T-helper 9 cell (primary cell): ENCODE measurements at regions not wholly inside any gene's neighbourhood (a gene's known extent, or its start where the extent isn't known, plus 50 kb on each side); places are given as distances from the start of the nearest gene placed in this dataset.
"Not testable (repeated sequence)": the region's sequence is repeated elsewhere in the genome, so short reads cannot be mapped to it uniquely, and the experiment has no call there.

ENCODE experiments used
- DNase-seq: peaks from one replicate; pipeline ENCODE4 v3.0.0-alpha.2; 2020

DNA sequence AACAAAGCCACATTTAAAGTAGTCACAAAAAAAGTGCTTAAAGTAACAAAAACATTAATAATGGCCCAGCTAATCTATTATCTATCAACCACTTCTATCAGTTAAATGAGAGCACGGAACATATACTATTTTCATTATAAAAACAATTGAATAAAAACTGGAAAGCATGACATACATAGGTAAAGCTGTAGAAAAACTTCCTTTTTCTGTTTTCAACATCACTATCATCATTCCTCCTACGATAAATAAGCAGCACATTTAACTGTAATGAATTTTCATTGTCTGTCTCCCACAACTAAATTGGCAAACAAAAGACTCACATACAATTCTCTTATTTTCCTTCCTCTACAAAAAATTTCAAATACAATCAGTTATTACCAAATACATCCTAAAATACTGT lies 96.4 kb upstream of the DPH5 start:
- DNase-seq: no peak

DNA sequence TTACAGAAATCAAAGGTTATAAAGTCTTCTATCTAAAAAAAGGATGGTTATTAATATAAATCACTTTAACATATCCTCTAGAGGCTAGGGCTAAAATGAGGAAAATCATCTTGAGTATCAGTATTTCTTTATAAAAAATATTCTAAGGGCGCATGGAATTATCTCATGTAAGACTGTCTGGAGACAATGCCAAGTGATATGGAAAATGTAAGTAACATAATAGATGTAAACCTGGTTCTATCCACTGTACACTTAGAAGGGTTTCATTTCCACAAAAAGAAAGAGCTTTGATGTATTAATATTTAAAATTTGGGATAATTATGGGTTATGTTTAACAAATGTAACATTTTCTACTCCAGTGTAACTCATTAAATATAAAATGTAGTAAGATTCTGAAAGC lies 95.9 kb upstream of the DPH5 start:
- DNase-seq: no peak

DNA sequence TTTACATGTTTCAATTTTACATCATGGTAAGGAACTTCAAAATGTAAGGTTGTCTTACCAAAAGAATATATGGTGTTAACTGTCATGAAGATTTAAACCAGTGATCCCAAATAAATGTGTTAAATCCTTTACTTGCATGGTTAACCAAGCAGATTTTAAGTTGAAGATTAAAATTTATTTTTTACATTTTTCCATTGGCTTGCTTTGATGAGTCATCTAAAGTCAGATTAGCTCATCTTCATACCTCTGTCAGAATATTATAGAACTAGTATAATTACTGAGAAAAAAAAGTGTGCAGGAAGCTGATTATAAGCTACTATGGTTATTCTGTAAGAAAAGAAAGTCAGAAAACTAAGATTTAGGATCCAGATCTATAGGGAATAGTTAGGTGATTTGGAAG lies 95.3 kb upstream of the DPH5 start:
- no peak for DNase-seq

DNA sequence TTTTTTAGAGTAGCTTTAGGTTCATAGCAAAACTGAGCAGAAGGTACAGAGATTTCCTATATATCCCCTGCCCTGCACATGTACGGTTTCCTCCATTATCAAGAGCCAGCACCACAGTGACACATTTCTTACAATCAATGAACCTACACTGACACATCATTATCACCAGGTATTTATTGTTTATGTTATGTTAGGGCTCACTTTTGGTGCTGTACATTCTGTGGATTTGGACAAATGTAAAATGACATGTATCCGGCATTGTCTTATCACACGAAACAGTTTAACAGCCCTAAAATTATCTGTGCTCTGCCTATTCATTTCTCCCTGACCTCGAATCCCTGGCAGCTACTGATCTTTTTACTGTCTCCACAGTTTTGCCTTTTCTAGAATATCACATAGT lies 93.7 kb upstream of the DPH5 start:
- DNase-seq: no peak

DNA sequence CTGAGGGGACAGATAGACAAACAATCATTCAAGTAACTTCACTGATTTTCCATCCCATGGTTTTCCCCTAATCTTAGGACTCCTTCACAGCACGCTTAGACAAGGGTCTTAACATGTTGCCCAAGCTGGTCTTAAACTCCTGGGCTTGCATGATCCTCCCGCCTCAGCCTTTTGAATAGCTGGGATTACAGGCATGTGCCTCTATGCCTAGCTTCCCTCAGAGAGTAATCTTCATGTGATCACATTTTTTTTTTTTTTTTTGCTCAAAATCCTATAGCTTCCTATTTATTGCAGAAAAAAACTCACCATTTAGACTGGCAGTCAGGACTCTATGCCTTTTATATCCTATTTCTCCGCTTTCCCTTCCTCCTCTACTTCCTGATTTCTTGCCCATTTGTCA lies 90.4 kb upstream of the DPH5 start:
- DNase-seq: no peak

DNA sequence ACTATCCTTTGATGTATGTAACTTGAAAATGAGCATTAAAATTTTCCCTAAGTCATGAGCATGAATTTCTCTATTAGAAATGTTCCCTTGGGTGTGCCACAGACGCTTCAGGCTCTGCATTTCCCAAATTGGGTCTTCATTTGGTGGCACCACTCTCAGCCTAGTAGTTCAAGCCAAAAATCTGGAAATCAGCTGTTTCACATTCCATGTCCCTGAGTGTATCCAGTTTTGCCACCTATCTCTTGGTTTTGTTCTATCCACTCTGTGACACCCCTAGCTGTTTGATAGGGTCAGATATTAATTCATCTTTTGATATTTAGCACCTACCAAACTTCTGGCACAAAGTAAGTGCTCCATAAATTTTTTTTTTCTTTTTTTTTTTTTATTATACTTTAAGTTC lies 89.5 kb upstream of the DPH5 start:
- DNase-seq: no peak

DNA sequence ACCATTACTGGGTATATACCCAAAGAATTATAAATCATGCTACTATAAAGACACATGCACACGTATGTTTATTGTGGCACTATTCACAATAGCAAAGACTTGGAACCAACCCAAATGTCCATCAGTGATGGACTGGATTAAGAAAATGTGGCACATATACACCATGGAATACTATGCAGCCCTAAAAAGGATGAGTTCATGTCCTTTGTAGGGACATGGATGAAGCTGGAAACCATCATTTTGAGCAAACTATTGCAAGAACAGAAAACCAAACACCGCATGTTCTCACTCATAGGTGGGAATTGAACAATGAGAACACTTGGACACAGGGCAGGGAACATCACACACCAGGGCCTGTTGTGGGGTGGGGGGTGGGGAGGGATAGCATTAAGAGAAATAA lies 88.5 kb upstream of the DPH5 start:
- DNase-seq: not testable (repeated sequence)

DNA sequence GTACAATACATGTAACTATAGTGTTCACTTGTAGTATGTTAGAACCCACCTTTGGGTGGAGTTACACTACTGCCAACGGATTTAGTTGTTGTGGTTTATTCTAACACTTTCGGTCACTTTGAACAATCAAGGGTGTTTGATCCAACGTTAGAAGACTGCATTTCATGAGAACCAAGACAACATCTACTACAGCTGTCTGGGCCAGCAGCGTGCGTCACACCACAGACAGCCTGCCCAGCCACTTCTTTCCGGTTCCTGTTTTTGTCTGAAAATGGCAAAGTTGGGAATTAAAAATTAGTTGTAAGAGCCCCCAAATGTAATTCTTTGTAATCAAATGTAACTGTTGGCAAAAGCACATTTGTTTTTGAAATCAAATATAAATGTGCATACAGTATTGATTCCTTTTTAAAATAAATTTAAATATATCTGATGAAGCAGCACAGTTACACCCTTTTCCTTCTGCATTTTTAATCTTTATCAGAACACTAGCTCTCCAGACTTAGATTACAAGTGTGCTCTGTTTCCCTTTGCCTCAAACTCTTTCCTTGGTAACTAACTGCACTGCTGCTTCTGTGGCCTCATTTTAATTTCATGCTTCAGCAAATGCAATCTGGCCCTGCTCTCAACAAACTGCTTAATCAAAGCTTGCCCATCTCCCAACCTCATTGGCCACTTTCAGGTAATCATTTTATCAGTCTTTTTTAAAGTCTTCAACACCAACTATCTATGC lies 86.6 kb upstream of the DPH5 start:
- DNase-seq: peak; percentile 60

DNA sequence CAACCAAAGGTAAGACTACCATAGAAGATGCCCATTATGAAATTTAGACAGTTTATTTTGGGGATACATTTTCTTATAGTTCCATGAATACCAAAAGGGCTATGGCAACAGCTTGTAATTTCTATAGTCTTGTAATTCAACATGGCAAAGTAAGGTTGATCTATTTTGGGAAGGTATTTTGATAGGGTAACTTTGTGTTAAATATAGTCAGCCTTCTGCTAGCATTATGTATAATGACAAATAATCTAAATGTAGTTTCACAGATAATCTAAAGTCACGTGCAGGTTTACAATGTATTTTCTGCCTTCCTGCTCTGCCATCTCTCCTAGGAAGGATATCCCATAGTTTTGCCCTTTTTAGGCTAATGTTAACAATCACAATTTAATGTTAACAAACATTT lies 85.9 kb upstream of the DPH5 start:
- no peak for DNase-seq

DNA sequence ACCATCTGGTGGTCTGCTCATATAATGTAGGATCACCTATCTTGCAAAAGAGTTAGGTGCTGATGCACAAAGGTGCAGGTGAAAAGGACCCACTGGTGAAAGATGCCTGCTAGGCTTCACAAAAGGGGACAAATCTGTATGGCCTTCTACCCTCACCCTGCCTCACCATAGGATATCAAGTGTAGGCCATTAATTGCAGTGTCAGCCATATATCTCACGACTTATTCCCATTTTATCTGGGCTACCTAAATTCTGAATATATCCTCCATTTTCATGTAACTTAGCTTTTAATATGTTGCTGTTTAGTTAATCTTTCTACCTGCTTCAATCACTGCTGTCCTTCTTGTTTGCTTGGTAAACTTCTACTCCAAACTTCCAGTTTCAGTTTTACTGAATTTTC lies 84.2 kb upstream of the DPH5 start:
- no peak for DNase-seq

DNA sequence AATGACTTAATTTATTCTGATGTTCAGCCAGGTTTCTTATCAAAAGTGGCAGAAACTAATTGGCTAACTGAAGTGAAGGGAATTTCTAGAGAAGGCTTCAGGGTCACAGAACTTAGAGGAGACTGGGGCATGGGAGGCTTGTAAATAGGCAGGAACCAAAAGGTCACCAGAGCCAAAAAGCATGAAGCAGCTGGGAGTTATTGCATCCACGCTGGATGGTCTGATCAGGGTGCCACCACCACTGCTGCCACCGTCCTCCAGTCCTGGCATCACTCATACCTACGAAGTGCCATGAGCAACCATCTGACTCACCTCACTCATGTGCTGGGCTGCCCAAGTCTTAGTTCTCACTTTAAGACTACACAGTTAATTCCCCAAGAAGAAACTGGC lies 82.5 kb upstream of the DPH5 start:
- DNase-seq: no peak

DNA sequence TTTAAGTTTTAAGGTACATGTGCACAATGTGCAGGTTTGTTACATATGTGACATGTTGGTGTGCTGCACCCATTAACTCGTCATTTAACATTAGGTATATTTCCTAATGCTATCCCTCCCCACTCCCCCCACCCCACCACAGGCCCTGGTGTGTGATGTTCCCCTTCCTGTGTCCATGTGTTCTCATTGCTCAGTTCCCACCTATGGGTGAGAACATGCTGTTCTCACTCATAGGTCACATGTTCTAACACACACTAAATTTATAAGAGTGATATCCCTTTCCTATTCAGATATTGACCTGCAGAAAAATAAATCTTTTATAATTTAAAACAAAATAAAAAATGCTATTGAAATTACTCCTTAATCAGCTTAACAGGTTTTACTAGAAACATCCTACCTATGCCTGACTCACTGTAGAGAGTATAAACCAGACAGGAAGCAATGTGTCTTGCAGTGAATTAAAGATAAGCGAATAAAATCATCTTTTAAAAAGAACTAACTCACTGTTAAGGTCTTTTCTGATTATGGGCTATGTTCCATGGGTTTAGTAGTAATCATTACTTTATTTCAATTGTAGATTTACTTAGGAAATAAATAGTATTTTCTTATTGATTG lies 82.0 kb upstream of the DPH5 start:
- no peak for DNase-seq

DNA sequence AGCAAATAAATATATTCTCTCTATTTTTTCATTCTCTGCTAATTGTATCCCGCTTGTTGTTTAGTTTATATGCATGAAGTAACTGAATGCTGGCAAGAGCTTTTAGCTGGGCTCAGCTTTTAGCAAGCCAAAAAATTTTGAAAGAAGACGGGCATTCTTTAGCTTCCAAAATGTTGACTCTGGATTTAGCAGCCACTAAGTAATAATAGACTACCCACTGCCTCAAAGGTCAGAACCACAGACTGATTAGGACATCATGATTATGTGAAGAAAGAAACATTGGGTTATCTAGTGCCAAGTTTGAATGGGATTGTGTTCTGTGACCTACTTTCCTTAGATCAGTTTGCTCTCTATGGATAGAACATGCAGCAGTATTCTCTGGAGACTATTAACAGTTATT lies 80.3 kb upstream of the DPH5 start:
- no peak for DNase-seq

DNA sequence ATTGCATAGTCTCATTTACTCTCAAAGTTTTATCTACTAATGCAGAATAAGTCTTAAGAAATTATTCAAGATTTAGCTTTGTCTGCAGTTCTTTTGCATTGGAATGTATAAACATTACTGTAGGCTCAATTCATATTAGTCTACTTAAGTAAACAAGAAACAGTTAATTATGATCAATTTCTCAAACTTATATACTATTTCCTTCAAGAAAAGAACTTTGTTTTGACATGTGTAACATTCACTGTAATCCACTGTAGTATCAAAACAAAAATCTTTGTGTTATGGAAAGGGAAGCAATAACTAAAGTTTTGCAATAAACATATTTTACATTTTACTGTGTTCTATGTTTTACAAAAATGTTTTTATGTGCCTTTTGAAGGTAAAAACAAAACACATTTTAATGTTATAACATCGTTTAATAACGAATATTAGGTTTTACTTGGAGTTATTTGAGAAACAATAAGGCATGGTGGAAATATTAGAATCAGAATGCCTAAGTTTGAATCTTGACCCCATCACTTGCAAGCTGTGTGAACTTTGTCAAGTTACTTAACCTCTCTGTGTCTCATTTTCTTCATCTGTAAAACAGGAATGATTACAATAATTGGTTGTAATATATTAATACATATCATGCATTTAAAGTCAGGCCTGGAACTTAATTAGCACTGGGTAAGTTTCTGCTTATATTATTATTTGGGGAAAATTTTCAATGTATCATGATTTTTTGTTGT lies 77.0 kb upstream of the DPH5 start:
- no peak for DNase-seq

DNA sequence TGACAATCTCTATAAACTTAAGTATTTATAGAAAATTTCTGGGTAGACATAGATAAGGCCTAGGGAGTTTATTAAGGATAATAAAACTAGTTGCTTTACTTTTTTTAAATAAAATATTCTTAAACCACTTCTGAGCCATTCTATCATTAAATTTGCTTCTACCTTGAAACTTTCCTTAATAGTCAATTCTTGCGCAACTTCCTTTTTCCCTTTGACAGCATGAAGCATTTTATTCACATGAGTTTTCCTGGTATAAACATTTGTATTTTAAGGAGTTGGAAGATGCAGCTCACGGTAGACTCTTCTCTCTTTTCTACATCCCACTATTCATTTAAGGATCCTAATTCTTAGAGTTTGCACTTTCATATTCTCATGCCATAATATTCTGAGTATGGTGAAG lies 75.8 kb upstream of the DPH5 start:
- no peak for DNase-seq

DNA sequence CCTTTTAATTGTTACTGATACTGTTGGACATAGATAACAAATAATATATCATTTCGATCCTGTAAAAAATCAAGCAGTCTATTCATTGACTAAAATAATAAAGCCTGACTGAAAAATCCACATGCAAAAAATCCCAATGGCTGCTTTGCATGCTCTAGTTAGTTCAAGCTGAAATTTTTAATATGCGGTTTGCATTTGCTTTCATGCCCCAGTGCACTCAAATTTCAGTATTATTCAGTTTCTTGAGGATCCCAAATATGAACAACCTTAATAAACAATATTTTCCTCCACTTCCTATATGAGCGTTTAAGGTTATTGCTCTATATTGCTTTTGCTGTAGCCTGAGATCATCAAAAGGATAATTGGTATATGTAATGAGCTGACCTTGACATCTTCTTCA lies 75.1 kb upstream of the DPH5 start:
- DNase-seq: no peak

DNA sequence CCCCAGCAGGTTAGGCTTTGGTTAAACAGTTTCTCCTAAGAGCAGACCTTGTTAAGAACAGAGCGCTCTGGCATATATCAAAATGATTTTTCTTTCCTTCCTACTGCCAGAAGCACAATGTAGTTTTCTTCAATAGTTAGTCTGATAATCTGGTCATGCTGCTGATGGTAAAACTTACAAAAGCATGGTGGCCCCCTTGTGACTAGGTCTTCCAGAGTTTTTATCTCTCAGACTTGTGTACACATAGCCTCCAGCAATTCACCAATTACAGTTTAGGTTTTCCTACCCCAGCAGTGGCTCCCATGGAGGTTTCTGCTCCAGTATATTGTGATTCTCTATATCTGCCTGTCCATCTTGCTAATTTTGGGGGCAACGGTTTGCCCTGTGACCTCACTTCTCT lies 73.3 kb upstream of the DPH5 start:
- no peak for DNase-seq

DNA sequence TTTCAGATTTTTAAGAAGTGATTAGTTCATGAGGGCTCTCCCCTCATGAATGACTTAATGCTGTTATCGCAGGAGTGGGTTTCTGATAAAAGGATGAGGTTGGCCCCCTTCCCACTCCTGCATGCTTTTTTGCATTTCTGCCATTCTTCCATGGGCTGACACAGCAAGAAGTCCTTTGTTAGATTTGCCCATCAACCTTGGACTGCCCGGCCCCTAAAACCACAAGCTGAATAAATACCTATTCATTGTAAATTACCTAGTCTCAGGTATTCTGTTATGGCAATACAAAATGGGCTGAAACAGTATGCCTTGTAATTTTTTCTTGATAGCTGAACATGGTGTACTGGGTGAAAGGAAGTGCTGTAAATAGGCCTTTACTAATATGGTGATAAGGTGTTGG lies 72.7 kb upstream of the DPH5 start:
- DNase-seq: no peak

DNA sequence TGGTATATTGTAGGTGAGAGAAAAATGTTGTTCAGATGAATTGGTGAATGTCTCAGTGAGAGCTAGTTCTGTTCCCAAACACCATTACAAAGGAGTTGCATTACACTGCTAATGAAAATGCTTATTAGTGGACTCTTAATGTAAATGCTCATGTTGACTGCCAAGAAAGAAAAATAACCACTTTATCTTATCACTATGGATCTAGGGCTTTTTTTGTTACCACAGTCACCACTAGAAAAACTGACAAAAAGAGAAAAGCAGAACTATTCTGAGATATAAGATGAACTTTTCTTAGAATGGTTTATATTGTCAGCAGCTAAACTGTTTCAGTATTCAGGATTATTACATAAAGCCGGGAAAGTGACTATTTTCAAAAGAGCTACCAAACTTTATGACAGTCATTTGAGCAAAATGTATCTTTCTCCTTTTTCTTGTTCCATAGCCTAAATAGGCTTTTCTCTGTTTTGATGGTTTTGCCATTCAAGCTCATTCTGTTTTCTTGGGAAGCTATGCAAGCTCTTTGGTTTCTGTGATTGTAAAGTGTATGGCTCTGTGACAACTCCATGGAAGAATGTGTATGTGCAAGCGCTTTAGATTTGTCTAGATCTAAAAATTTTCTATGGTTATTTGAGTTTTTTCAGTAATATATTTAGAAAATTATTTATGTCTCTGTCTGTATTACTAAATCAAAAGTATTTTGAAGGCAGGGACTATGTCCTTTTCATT lies 64.2 kb upstream of the DPH5 start:
- DNase-seq: no peak

DNA sequence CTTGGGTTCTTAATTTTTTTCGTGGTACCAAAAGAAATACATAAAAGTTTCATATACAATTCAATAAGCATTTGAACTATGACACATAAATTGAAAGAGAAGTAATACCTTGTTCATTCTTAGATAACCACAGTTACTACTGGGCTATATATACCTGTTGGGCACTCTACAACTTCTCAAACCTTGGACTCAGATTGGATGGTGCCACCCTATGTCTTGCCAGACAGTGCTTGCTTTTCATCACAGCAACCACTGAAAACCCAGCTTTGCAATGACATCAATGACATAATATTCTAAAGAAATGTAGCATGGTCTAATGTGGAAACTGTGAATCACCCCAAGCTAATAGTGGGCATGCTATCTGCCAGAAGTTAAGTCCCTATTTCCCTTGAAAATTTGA lies 62.8 kb upstream of the DPH5 start:
- no peak for DNase-seq

DNA sequence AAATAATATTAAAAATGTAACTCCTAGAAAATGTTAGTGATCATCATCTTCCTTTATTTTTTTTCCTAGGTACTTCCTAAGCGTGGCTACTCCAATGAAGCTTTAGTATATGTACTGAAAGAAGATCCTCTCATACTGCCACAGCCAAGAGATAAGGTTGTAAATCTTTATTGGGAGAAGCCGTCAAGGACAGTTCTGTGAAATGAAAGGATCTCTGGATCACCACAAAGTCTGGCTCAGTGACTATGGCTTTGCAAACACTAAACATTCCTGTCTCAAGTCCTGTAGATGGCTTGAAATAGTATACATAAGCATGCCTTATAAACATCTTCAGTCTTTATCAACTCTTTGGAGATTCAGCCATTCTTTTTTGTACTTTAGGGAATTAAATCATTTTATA lies 61.2 kb upstream of the DPH5 start:
- no peak for DNase-seq

DNA sequence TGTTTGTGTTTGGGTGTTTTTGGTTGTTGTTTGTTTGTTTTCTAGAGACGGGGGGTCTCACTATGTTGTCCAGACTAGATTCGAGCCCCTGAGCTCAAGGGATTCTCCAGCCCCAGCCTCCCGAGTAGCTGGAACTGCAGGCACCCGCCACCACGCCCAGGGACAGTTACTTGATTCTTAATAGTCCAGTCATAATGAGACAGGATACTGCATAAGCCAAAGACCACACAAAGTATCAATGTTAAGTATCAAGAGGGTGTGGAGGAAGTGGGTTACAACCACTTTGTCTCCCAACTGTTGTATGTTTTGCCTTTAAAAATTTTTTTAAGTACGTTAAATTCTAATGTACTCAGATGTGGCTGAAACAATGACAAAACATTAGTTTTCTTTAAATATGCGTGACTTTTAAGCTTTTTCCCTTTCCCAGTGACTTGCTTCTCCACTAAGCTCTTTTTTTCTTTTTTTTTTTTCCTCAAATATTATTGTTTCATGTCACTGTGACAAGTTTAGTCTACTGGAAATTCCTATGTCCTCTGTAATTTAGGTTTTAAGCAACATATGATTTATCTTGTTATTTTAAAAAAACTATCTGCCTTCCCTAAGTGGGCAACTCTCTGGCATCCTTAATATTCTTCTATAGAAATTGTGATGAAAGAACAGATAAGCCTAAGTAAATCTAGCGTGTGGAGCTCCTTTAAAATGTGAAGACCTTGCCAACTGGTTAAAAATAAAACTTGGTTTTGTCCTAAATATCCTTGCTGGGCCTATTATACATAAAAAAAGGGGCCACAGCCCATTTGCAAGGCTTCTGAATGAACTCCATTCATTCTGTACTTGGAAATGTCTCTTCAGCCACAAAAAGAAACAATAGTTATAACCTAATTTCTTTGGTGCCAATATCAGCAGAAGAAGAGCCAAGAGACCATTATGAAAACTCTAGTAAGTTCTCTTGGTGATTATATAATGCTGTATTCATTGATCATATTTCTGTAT lies 56.2 kb upstream of the DPH5 start:
- no peak for DNase-seq
